Stimulated activated CD8-positive, alpha-beta memory T cell treated with anti-CD3 and anti-CD28 coated beads, Interleukin-15, amount 100 ng/mL, for 4 hours (primary cell): ENCODE measurements at regions not wholly inside any gene's neighbourhood (a gene's known extent, or its start where the extent isn't known, plus 50 kb on each side); places are given as distances from the start of the nearest gene placed in this dataset.

Experiments used
- DNase-seq, 2 donors: peaks; one replicate each; pipeline ENCODE4 v3.0.0-alpha.2; 2020; ENCODE audit warnings: low read depth in 2 of 2

DNA sequence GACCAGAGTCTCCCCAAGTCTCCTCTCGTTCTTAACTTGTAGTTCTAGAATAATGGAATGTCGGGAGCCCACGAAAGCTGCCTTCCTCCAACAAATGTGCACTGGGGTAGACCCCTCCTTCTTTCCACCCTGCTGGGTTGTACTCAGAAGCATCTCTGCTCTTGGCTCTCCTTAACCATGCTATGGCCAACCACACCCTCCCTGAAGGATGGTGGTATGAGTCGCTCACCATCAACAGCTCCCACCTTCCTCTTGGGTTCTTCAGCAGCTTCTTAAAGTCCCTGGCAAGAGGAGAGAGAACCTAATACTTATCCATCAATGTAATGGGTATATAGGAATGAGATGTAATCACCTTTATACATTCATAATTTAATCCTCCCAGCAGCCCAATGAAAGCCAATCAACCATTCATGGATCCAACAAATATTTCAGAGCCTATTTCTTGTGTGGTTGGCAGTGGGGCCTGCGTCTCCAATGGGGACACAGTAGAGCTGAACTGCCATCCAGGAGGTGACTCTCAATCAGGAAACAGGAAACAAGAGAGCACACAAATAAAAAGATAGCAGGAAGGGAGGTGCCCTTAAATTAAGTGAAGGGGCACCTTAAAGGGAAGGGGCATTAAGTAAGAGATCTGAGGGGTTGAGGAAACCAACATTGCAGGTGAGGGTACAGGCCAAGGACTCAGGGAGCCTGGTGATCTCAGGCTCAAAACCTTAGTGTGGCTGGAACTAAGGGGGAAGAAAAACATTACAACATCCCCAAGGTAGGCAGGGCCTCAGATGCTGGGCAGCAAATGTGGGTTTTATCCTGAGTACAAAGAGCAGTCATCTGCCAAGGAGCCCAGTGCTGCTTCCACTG lies 64.4 kb upstream of the ETS2 start:
- no peak for DNase-seq

DNA sequence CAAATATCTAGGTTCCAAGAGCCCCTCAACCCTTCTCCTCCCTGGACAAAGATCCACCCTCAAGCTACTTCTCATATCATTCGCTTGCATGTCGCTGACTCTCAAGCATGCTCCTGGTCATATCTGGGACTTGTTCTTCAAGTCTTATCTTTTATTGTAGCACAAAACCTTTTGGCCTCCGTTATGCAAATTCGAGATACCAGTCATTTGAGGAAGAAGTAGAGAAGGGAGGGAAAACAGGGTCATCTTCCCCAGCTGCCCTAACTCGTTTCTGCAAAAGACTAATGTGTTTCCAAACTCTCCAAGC lies 63.8 kb upstream of the ETS2 start:
- no peak for DNase-seq

DNA sequence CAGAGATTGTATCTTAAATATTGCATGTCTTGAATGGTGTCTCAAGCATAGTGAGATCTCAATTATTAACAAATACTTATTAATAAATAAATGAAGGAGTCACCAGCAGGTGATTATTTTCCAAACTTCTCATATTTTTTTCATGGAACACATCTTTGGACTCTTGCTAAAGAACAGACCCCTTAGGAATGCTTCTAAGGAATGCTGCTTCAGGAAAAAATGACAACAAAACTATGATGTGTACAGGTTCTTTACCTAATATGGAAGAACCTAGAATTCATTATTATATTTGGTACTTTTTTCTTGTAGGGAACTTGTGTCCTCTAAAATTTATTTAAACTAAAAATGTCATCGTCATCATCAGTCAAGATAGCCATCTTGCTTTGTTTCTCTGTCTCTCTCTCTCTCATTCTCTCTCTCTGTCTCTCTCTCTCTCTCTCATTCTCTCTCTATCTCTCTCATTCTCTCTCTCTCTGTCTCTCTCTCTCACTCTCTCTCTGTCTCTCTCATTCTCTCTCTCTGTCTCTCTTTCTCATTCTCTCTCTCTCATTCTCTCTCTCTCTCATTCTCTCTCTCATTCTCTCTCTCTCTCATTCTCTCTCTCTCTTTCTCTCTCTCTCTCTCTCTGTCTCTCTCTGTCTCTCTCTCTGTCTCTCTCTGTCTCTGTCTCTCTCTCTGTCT lies 63.0 kb upstream of the ETS2 start:
- no peak for DNase-seq

DNA sequence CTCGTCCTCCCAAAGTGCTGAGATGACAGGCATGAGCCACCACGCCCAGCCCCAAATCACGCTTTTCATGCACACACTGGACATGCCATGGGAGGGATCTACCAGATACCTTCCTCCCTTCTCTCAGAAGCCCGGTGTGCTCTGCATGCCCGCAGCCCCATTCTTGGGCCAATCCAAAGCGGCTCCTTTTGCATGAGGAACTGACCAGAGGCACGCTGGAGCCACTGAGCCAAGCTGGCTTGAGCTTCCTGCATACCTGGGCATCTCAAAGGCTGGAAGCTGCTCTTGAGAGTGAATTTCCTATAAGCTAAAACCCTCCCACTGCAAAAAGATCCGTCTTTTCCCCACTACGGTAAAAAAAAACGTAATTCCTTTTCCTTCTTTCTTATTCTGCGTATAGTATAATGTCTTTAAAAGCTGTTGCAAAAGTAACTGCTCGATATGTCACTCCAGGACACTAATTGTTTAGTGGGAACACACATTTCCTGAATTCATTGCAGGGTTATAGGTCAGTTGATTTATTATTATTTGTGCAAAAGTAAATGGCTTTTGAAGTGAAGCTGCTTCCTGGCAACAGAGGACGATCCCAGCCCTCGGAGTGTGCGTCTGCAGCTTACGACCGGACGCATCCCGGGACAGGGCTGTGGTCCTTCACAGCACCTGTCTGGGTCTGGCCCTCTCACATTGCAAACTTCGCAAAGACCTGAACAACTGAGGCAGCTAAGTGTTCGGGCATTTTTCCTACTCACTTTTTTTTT lies 61.8 kb upstream of the ETS2 start:
- DNase-seq = no peak

DNA sequence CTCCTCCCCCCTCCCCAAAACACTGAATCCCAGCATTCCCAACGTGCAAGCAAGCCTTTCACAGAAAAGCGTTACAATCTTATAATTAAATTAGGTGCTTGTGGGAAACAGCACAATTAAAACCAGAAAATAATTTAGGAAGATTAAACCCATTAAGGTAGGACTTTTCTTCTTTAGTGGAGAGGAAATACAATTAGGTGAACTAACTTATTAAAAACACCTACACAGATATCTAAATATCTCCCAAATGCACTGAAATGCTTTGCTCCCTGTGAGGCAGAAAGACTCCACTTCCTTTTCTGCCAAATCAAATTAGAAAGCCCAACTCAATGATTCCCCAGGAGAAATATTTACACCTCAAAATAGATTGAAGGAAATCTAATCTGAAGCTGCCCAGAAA lies 60.9 kb upstream of the ETS2 start:
- no peak for DNase-seq

DNA sequence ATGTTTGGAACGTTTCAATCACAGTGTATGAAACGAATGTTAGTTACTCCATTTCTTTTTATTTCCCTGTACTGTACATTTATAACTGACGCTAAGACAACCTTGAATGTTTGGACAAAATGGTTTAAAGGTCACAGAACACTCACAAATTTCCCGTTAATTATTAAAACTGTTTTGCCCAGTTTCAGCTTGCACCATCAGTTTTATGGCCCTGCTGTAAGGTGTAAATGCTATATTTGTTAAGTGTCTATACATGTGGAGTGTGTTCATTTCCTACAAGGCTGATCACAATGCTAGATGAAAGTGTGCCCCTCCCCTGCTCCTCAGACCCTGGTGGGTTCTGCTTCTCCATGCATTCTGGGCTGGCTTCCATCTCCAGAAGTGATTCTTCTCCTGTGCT lies 57.9 kb upstream of the ETS2 start:
- no peak for DNase-seq

DNA sequence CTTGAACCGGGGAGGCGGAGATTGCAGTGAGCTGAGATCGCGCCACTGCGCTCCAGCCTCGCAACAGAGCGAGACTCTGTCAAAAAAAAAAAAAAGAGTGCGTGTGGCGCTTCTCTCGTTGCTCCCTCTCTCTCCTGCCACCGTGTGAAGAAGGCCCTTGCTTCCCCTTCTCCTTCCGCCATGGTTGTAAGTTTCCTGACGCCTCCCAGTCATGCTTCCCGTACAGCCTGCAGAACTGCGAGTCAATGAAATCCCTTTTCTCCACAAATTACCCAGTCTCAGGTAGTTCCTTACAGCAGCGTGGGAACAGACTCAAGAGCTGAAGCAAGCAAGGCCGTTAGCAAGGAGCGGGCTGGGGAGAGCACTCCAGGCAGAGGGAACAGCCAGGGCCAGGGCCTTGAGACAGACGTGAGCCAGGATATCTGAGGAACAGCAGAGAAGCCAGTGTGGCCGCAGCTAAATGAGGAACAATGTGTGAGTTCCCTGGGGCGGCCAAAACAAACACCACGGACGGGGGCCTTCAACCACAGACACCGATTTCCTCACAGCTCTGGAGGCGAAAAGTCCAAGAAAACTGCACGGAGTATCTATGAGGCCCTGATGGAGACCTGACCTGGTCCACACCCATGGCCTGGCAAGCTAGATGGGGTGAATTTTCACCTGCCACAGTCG lies 54.2 kb upstream of the ETS2 start:
- DNase-seq = no peak

DNA sequence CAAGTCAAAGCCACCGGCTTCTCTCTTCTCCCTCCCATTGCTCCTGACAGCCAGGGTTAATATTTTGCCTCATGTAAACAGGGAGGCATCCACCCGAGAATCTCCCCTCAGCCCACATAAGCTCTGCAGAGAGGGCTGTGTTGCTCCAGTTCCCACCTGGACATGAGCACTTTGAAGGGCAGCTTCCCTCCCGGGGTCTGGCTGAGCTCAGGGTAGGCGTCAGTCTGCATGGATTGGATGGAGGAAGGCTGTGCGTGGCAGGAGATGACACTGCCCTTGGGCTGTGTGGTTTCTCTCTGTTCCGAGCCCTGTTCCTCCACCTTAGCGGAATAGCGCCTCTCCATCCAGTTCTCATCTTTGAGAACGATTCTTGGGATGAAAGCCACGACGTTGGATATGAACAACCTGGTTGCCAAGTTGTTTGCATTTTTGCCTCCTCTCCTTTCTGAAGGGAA lies 53.7 kb upstream of the ETS2 start:
- DNase-seq = no peak

DNA sequence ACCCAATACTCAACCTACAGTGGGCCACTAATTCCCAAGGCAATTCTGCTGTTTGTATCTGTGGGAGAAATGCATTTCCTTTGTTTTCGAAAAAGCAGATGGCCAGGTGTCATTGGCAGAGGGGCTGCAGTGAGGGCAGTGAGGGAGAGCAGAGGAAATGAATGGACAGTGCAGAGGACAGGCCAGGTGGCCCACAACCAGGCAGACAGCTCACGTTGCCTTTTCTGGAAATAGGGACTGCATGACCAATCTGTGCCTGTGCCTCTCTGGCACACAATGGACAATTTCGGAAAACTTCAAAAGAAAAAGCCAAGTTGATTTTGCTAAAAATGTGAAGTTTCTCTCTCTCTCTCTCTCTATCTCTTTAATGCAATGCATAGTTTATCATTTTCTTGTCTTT lies 52.6 kb upstream of the ETS2 start:
- DNase-seq = no peak

DNA sequence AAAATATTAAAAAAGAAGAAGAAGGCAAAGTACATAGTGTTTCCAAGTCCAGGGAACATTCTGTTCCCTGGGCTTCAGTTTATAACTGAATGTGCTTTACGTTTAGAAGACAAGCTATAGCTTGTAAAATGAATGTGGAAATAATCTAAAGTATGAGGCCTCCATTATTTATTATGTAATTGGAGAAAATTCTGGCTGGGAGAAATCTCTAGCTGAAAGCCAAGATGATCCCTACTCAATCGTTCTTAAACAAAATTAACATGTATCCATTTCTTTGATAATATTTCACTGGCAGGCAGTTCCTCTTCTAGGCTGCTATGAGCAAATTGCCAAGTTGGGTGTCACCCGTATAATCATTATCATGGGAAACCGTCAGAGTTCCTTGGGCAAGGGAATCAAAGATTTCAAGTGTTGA lies 52.2 kb upstream of the ETS2 start:
- DNase-seq = no peak
